Chondrocyte (in vitro differentiated cells): ENCODE measurements at regions not wholly inside any gene's neighbourhood (a gene's known extent, or its start where the extent isn't known, plus 50 kb on each side); places are given as distances from the start of the nearest gene placed in this dataset.

Source experiments
- DNase-seq: peaks from one replicate; pipeline ENCODE4 v3.0.0; 2021; ENCODE audit warnings: mixed read lengths, low spot score
- H3K27ac Mint-ChIP-seq: one replicate; pipeline ENCODE4 v1.8.0; 2021; ENCODE audit warnings: mild to moderate bottlenecking, moderate library complexity, mixed read lengths; ENCODE audit not compliant: unreplicated experiment
- H3K27me3 Mint-ChIP-seq: 2 replicates; pipeline ENCODE4 v1.8.0; 2021; ENCODE audit warnings: low read depth, mixed read lengths
- H3K36me3 Mint-ChIP-seq: 2 replicates; pipeline ENCODE4 v1.8.0; 2021; ENCODE audit warnings: low read depth, mixed read lengths
- H3K4me1 Mint-ChIP-seq: 2 replicates; pipeline ENCODE4 v1.8.0; 2021; ENCODE audit warnings: low read depth, mild to moderate bottlenecking, mixed read lengths
- H3K4me3 Mint-ChIP-seq: one replicate; pipeline ENCODE4 v1.8.0; 2021; ENCODE audit warnings: mild to moderate bottlenecking, moderate library complexity, mixed read lengths; ENCODE audit not compliant: unreplicated experiment
- H3K9me3 Mint-ChIP-seq: 2 replicates; pipeline ENCODE4 v1.8.0; 2021; ENCODE audit warnings: low read depth, mixed read lengths
- CTCF ChIP-seq: fragments of 200-600 bp; sonication (generic); IDR thresholded peaks from 2 replicates; pipeline ENCODE4 v1.5.0; 2021; ENCODE audit warnings: antibody characterized with exemption, mild to moderate bottlenecking, moderate library complexity

GRCh38 chr6:160858886-160859285 lies 132.7 kb upstream of the MAP3K4 start:
- no peak overlapping the region for H3K4me3 Mint-ChIP-seq
- no peaks in the 10 kb centered on the region for H3K9me3 Mint-ChIP-seq
- no peak for TF ChIP-seq CTCF
- H3K27me3 Mint-ChIP-seq: no peaks in the 10 kb centered on the region
- H3K27ac Mint-ChIP-seq: no peak overlapping the region
- H3K36me3 Mint-ChIP-seq: no peaks in the 10 kb centered on the region
- DNase-seq: no peak
- H3K4me1 Mint-ChIP-seq: no peaks in the 10 kb centered on the region

GRCh38 chr6:160859822-160860221 lies 131.7 kb upstream of the MAP3K4 start:
- no peak overlapping the region for H3K27ac Mint-ChIP-seq
- no peak overlapping the region for H3K4me3 Mint-ChIP-seq
- no peak for TF ChIP-seq CTCF
- no peaks in the 10 kb centered on the region for H3K36me3 Mint-ChIP-seq
- no peaks in the 10 kb centered on the region for H3K4me1 Mint-ChIP-seq
- H3K9me3 Mint-ChIP-seq: no peaks in the 10 kb centered on the region
- H3K27me3 Mint-ChIP-seq: no peaks in the 10 kb centered on the region
- no peak for DNase-seq

GRCh38 chr6:160861824-160862223 lies 129.7 kb upstream of the MAP3K4 start:
- H3K4me3 Mint-ChIP-seq: no peak overlapping the region
- H3K9me3 Mint-ChIP-seq: peaks cover under 1% of the 10 kb centered on the region
- no peak for DNase-seq
- no peak overlapping the region for H3K27ac Mint-ChIP-seq
- no peaks in the 10 kb centered on the region for H3K27me3 Mint-ChIP-seq
- TF ChIP-seq CTCF: no peak
- H3K4me1 Mint-ChIP-seq: no peaks in the 10 kb centered on the region
- H3K36me3 Mint-ChIP-seq: no peaks in the 10 kb centered on the region

GRCh38 chr6:160863782-160864181 lies 127.8 kb upstream of the MAP3K4 start:
- TF ChIP-seq CTCF: no peak
- Mint-ChIP-seq H3K4me1 (no peaks in the 10 kb centered on the region), H3K9me3 (peaks cover 6% of the 10 kb centered on the region), H3K4me3 (no peak overlapping the region), H3K27me3 (no peaks in the 10 kb centered on the region), H3K27ac (no peak overlapping the region), H3K36me3 (no peaks in the 10 kb centered on the region)
- DNase-seq: peak; percentile 81

- no peak overlapping the region for H3K4me3 Mint-ChIP-seq
- no peak overlapping the region for H3K27ac Mint-ChIP-seq
- H3K36me3 Mint-ChIP-seq: no peaks in the 10 kb centered on the region
- TF ChIP-seq CTCF: no peak
- peaks cover 13% of the 10 kb centered on the region for H3K27me3 Mint-ChIP-seq
- no peaks in the 10 kb centered on the region for H3K4me1 Mint-ChIP-seq
- DNase-seq: no peak
- peaks cover 18% of the 10 kb centered on the region for H3K9me3 Mint-ChIP-seq
These were observed 120.2 kb upstream of the MAP3K4 start for GRCh38 chr6:160871320-160871719.
